HG03565 (cell line): ENCODE measurements at regions not wholly inside any gene's neighbourhood (a gene's known extent, or its start where the extent isn't known, plus 50 kb on each side); places are given as distances from the start of the nearest gene placed in this dataset.
"Not testable (repeated sequence)": the region's sequence is repeated elsewhere in the genome, so short reads cannot be mapped to it uniquely, and the experiment has no call there.

Source experiments
- ATAC-seq: cut with Tn5 transposase; IDR thresholded peaks from one replicate; pipeline ENCODE4 v1.9.1; 2021; ENCODE audit warnings: mild to moderate bottlenecking, moderate library complexity; ENCODE audit not compliant: unreplicated experiment

DNA sequence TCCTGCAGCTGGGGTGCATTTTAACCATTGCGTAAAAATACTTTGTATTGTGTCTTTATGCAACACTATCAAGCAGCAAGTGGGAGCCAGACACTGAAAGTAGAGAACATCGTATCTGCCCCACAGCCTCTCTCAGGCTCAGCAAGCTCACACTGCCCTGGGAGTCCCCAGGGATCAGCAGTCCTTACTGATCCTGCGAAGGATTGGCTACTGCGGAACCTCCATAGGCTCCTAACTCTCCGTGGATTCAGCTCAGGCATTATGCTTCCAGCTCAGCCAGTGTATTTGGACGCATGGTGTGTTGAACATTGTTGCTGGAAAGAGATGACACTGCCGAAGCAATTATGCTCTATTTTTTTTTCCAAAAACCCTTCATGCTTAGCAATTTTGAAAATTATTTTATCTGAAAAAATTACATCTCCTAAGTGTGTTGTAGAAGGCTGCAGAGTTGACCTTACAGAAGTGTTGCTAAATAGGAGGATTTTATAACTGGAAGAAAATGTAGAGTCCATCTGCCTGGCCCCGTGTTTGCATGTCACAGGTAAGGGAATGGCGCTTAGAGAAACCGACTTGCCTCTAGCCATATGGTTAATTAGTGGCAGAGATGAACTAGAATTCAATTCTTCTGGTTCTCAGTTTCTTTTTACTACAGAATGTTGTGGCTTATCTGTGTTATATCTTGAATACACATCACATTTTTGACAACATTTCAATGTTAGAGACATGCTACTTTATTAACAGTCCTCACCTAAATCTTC lies 276.4 kb upstream of the COBL start:
- ATAC-seq: no peak

DNA sequence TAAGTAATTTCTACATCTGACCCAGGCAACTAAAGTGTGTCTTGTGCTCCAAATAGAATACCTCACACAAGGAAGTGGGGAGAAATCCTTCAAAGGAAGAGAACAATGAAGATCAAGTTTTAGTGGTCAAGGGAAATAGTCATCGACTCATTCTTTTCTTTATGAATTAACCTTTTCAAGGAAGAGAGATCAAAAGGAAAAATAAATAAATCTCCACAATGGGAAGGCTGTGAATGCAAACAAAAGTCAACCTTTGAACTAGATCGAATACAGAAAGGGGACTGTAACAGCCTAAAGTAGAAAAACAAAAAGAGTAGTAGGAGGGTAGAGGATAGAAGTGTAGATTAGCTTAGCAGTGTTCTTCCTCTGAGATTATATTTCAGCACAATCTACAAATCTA lies 274.6 kb upstream of the COBL start:
- no peak for ATAC-seq

GRCh38 chr7:51590746-51591145 lies 274.1 kb upstream of the COBL start:
- ATAC-seq: no peak

DNA sequence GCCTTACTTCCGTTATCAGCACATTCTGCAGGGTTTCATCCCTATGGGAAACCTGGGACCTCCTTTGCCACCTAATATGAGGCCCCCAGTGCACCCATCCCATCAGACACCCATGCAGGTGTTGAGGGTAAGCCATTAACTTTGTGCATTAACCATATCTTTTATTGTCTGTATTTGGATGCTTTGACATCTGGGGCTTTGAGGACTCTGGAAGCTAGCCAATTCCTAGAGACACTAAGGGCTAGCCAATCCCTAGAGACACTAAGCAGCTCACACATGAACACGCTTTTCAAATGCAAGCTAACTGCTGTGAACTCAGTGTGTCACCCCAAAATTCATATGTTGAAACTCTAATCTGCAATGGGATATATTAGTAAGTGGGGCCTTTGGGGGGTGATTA lies 272.5 kb upstream of the COBL start:
- ATAC-seq: no peak

DNA sequence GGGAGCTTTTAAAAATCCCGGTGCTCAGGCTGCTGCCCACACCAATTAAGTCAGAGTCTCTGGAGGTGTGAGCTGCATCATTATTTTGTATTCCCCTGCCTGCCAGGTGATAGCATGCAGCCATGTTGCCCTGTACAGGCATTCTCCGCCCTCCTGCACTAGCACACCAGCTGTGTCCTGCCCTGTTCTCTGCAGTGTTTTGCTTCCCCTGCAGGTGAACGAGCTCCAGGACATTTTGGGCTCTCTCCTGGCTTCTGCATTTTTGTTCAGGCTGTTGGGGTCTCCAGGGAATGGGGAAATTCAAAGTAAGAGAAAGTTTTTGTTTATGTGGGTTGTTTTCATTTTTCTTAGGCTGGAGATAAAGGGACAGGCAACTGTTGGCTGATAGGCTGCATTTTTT lies 271.0 kb upstream of the COBL start:
- ATAC-seq: no peak

- no peak for ATAC-seq
Measured at GRCh38 chr7:51577390-51577789, 260.8 kb upstream of the COBL start.

DNA sequence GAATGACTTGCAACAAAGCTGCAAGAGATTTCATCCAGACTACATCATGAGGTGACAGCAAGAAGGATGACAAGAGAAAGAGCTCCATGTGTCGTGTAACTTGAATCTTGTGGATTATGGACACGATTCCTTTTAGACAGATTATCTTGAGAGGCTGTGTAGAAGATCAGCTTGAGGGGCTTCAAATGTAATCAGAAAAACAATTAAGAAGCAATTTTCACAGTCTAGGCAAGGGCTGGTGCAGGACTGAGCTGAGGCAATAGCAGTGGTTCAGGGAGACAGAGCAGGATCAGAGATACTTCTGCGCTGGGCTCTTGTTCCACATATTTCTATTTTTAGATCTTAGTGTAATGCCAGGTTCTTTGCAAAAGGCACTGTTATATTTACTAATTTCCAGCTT lies 253.0 kb upstream of the COBL start:
- ATAC-seq: no peak

GRCh38 chr7:51569176-51569575 lies 252.6 kb upstream of the COBL start:
- no peak for ATAC-seq

DNA sequence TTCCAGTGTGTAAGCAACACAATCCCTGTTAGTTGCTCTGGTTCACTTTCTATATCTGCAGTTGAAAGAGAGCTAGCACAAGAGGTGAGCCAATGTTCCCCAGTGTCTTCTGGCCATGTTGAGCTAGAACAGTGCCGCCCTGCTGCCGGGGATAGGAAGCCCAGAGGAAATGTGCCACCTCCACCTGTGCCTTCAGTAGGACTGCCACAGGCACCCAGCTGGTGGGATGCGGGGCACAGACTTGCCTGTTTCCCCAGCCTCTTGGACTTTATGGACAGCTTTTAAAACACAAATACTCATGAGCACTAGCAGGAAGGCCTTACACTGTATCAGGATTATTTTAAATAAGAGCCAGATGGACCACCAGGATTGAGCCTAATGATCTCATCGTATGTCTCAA lies 234.5 kb upstream of the COBL start:
- ATAC-seq: no peak

DNA sequence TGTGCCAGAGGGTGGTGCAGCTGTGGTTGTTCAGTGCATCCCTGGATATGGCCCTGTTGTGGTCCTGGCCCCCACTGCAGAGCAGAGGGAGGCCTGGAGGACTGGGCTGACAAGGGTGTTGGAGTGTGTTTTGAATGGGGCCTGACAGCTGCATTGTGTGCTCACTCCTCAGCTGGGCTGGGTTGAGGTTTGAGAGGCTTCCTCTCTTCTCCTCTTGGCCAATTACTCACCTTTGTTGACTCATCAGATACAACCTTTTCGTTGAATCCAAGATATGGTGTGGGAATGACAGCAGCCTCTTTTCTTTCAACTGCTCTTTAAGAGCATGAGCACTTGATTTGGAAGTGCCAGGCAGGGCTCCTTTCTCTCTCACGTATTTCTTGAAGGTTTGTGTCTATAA lies 228.5 kb upstream of the COBL start:
- ATAC-seq: no peak

GRCh38 chr7:51543801-51544553 lies 227.4 kb upstream of the COBL start:
- no peak for ATAC-seq

DNA sequence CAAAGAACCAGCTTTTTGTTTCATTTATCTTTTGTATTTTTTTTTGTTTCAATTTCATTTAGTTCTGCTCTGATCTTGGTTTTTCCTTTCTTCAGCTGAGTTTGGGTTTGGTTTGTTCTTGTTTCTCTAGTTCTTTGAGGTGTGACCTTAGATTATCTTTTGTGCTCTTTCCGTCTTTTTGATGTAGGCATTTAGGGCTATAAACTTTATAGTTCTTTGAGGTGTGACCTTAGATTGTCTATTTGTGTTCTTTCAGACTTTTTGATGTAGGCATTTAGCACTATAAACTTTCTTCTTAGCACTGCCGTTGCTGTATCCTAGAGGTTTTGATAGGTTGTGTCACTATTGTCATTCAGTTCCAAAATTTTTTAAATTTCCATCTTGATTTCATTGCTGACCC lies 224.3 kb upstream of the COBL start:
- ATAC-seq: not testable (repeated sequence)

DNA sequence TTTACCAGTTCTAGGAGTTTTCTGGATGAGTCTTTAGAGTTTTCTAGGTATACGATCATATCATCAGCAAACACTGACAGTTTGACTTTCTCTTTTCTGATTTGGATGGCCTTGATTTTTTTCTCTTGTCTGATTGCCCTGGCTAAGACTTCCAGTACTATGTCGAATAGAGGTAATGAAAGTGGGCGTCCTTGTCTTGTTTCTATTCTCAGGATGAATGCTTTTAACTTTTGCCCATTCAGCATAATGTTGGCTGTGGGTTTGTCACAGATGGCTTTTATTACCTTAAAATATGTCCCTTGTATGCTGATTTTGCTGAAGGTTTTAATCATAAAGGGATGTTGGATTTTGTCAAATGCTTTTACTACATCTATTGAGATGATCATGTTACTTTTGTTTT lies 223.2 kb upstream of the COBL start:
- no peak for ATAC-seq

- ATAC-seq: no peak
Measured at GRCh38 chr7:51528172-51528571, 211.6 kb upstream of the COBL start.

DNA sequence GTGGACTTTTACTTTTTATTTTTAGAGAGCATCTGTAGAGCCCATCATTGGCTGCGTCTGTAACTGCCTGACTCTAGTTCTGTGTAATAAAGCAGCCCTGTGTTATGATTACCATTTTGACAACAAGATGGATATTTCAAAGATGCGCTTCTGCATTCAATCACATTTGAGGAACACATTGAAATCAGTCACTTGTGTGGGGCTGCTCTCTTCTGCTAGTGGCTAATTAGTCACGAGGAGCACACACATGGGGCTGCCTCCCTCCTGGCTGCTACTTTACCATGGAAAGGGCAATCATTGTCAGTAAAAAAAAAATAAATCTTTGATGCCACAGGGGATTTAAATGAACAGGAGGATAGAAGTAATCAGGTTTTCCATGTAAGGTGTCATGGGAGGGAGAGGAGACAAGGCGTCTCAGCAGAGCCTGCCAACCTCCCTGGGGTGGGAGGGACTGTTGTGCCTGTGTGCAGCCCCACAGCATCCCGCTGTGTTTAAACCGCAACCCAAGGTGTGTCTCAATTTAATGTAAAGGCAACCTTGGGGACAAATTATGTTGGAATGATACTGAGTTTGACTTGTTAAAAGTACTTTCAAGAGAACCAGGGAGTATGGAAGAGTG lies 205.2 kb upstream of the COBL start:
- ATAC-seq: no peak

GRCh38 chr7:51521054-51521453 lies 204.4 kb upstream of the COBL start:
- no peak for ATAC-seq

GRCh38 chr7:51518646-51519045 lies 202.0 kb upstream of the COBL start:
- ATAC-seq: no peak

GRCh38 chr7:51517187-51517586 lies 200.6 kb upstream of the COBL start:
- no peak for ATAC-seq

GRCh38 chr7:51501620-51502019 lies 185.0 kb upstream of the COBL start:
- ATAC-seq: no peak

- no peak for ATAC-seq
Measured at GRCh38 chr7:51482976-51483375, 166.4 kb upstream of the COBL start.

DNA sequence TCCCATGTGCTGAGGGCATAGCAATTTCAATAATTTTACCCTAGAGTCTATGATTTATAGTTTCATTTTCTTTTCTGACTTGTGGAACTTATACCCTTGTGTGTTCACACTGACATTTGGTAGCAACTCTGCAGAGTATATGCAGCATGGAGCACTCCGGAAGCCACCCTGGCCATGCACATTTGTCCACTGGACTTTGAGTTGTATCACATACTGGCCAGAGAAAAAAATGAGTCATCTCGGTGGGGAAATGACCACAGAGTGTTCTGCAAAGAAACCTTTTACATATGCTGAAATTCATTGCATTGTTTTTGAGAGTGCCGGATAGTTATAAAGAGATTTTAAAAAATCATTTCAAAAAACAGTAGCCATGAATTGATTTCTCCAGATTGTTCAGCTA lies 164.8 kb upstream of the COBL start:
- ATAC-seq: no peak

DNA sequence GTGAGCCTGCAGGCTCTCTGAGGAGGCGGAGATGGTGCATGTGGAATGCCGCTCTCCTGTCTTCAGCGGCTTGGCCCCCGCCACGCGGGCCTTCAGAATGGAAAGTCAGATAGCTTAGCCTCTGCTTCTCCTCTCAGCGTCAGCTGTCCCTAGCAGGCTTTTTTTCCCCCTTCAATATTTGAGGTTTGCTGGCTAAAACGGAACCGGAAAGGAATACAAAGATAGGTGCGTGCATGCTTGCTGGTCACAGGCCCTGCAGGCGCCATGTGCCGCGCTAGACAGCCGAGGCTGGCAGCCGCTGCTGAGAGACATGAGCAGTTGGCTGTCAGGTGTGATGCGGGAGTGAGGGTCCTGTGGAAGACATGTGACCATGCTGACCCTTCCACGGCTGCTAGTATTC lies 161.2 kb upstream of the COBL start:
- ATAC-seq: no peak
